Spleen (tissue), 11 donors: ENCODE measurements at regions not wholly inside any gene's neighbourhood (a gene's known extent, or its start where the extent isn't known, plus 50 kb on each side); places are given as distances from the start of the nearest gene placed in this dataset.

ENCODE experiments used
- DNase-seq: peaks from one replicate; pipeline ENCODE4 v3.0.0-alpha.2; 2020
- H3K27ac ChIP-seq, 8 donors: fragments of 200-600 bp; sonication (generic) in 7 of 8; 1 replicate in 4 of 8; 2 replicates in 4 of 8; pipeline versions ENCODE4 v1.5.0 to v1.8.0; 2016 to 2021; ENCODE audit warnings: inconsistent platforms in 4 of 8, mild to moderate bottlenecking in 4 of 8, moderate library complexity in 1 of 8
- H3K27me3 ChIP-seq, 7 donors: fragments of 200-600 bp; sonication (generic) in 6 of 7; replicated peaks in 1 of 7; 1 replicate in 4 of 7; 2 replicates in 3 of 7; pipeline versions ENCODE4 v1.5.0 to v1.8.0; 2016 to 2021; ENCODE audit warnings: inconsistent platforms in 3 of 7, mild to moderate bottlenecking in 1 of 7
- H3K36me3 ChIP-seq, 6 donors: fragments of 200-600 bp; sonication (generic) in 5 of 6; 1 replicate in 4 of 6; 2 replicates in 2 of 6; pipeline versions ENCODE4 v1.5.0 to v1.8.0; 2016 to 2021; ENCODE audit warnings: inconsistent platforms in 2 of 6
- H3K4me1 ChIP-seq, 6 donors: fragments of 200-600 bp; sonication (generic) in 5 of 6; 1 replicate in 3 of 6; 2 replicates in 3 of 6; pipeline versions ENCODE4 v1.5.0 to v1.8.0; 2016 to 2021; ENCODE audit warnings: inconsistent platforms in 3 of 6
- H3K4me3 ChIP-seq, 8 donors: fragments of 200-600 bp; sonication (generic) in 7 of 8; 1 replicate in 4 of 8; 2 replicates in 4 of 8; pipeline versions ENCODE4 v1.5.0 to v1.8.0; 2016 to 2021; ENCODE audit warnings: inconsistent platforms in 4 of 8, mild to moderate bottlenecking in 4 of 8, moderate library complexity in 2 of 8
- H3K9me3 ChIP-seq, 8 donors: fragments of 200-600 bp; sonication (generic) in 7 of 8; 1 replicate in 4 of 8; 2 replicates in 4 of 8; pipeline versions ENCODE4 v1.5.0 to v1.8.0; 2016 to 2021; ENCODE audit warnings: inconsistent platforms in 4 of 8
- POLR2A ChIP-seq, 3 donors: fragments of 450-650 bp; IDR thresholded peaks; one replicate each; pipeline ENCODE4 v1.5.1; 2017; ENCODE audit warnings: antibody characterized with exemption in 3 of 3, mild to moderate bottlenecking in 1 of 3
- POLR2AphosphoS5 ChIP-seq, 3 donors: sonication (generic); formaldehyde crosslinking; IDR thresholded peaks; one replicate each; pipeline ENCODE4 v1.5.1; 2017; ENCODE audit warnings: antibody characterized with exemption in 3 of 3
- WGBS, 5 donors: extraction: QIAGEN DNeasy Blood & Tissue Kit in 3 of 5; methylation state at CpG; one replicate each; pipeline versions ENCODE4 v1.1.5 to v1.1.7; 2013 to 2018; 5-methylcytosine and 5-hydroxymethylcytosine counted together
- intact Hi-C: fragments of 100-400 bp; cut with DNase I; formaldehyde crosslinking; loops from one replicate; pipeline ENCODE4 v1.15.0; 2023; ENCODE audit warnings: low total_unique reads
- TF ChIP-seq, protein P1 (sequence below), 11 experiments: fragments of 200-600 bp in 7 of 11; fragments of 450-650 bp in 4 of 11; sonication (generic) in 4 of 11; IDR thresholded peaks in 8 of 11; conservative IDR thresholded peaks in 3 of 11; 1 replicate in 7 of 11; 2 replicates in 4 of 11; pipeline versions ENCODE4 v1.4.0 to v1.8.0; 2016 to 2021; ENCODE audit warnings: antibody characterized with exemption in 11 of 11, inconsistent platforms in 4 of 11, mild to moderate bottlenecking in 1 of 11
- donor health status: healthy with polysubstance abuse.
- donor health status: DM: no; HTN: no; CAD: no; lungs with moderate emphysema.
- donor health status: DM: no; HTN: no; CAD: no.
- donor health status: Bipolar disorder and iron deficiency.
- donor health status: healthy.
- donor health status: DM: no; HTN: no; CAD: no.
- donor health status: DM: yes; HTN: yes; CAD: no.

DNA sequence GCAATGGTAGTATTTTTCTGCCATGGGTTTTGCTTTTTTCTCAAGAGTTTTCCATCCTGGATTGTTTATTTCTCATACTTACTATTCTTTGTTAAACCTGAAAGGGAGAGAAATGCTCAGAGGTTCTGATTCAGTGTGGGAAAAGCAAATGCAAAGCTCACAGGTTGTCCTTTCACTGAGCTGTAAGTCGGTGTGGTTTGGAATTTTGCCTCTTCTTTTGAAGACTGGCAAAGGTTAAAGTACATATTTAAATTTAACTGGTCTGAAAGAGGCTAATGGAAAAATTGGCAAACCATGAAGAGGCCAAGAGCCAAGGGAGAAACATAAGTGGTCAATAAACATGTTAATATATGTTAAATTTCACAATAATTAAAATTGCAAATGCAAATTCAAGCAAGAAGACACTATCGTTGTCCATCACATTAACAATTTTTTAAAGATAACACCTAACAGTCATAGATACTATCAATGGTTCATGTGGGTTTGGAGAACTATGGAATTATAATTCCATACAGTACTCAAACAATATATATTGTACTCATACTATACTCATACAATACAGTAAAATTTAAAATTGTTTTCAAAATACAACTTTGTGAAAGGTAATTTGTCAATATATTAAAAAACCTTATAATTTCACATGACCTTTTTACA is 246.8 kb upstream of the STT3B start:
- DNase-seq: no peak
- H3K36me3 ChIP-seq: no peaks in the 10 kb centered on the region
- H3K27ac ChIP-seq: no peak overlapping the region
- TF ChIP-seq POLR2A (IDR thresholded peaks at IDR 0.05) (no peak), POLR2AphosphoS5 (IDR thresholded peaks at IDR 0.05) (no peak)
- TF ChIP-seq, protein P1, sequence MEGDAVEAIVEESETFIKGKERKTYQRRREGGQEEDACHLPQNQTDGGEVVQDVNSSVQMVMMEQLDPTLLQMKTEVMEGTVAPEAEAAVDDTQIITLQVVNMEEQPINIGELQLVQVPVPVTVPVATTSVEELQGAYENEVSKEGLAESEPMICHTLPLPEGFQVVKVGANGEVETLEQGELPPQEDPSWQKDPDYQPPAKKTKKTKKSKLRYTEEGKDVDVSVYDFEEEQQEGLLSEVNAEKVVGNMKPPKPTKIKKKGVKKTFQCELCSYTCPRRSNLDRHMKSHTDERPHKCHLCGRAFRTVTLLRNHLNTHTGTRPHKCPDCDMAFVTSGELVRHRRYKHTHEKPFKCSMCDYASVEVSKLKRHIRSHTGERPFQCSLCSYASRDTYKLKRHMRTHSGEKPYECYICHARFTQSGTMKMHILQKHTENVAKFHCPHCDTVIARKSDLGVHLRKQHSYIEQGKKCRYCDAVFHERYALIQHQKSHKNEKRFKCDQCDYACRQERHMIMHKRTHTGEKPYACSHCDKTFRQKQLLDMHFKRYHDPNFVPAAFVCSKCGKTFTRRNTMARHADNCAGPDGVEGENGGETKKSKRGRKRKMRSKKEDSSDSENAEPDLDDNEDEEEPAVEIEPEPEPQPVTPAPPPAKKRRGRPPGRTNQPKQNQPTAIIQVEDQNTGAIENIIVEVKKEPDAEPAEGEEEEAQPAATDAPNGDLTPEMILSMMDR (IDR thresholded peaks at IDR 0.05 in 8 of 11, conservative IDR thresholded peaks at IDR 0.05 in 3 of 11): no peak
- WGBS, 5 donors: 75 to 91% (median 89%) methylated on average over 2 of the region's 2 CpGs
- peaks cover 0 to 19% (median 13%) of the 10 kb centered on the region in 6 donors for H3K4me1 ChIP-seq
- no peak overlapping the region for H3K4me3 ChIP-seq
- H3K9me3 ChIP-seq: no peaks in the 10 kb centered on the region
- H3K27me3 ChIP-seq: no peaks in the 10 kb centered on the region
- intact Hi-C loops: no loop called here

DNA sequence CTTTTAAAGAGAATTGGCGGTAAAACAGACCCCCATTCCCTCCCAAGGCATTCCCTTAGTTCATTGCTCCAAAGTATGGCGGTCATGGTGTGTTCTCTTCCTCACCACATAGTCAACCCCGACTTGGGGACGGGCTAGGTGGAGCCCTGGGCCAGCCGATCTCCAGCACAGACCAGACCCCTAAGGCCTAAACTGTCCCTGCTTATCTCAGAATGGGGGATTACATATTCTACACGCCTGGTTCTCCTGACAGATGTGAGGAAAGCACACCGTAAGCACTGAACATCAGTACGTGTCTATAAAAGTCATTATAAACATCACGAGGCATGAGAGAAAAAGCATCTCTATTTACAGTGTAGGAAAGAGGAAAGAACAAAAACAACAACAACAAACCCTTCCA is 244.5 kb upstream of the STT3B start:
- Histone ChIP-seq H3K36me3 (no peaks in the 10 kb centered on the region), H3K4me3 (no peak overlapping the region), H3K9me3 (no peaks in the 10 kb centered on the region), H3K4me1 (peaks cover 0 to 19% (median 13%) of the 10 kb centered on the region in 6 donors), H3K27me3 (no peaks in the 10 kb centered on the region), H3K27ac (peak overlapping the region in 6 of 8 donors; percentile 0 to 58 (median 36))
- TF ChIP-seq, protein P1 (IDR thresholded peaks at IDR 0.05 in 8 of 11, conservative IDR thresholded peaks at IDR 0.05 in 3 of 11): no peak
- no peak for TF ChIP-seq POLR2AphosphoS5 (IDR thresholded peaks at IDR 0.05)
- no peak for TF ChIP-seq POLR2A (IDR thresholded peaks at IDR 0.05)
- intact Hi-C loops: no loop called here
- WGBS, 5 donors: 90 to 96% (median 92%) methylated on average over 9 of the region's 9 CpGs
- DNase-seq: no peak

DNA sequence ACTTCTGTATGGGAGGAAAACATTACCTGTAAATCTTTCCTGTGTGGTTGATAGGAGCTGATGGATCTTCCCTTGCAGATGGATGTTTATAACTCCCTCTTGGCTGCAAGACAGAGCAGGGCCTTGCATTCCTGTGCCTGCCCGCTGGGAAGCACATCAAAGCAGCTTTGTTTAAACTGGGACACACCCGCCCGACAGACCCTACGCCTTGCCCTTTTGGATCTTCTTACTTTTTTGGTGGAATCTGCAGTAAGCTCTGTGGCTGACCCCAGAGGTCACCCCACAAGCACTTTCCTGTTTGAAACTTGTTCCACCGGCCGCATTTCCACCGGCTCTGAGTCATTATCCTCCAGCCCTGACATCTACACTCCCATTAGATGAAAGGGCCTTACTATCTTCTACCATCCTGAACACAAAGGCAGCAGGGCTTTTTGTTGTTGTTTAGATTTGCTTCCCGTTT is 244.1 kb upstream of the STT3B start:
- no peaks in the 10 kb centered on the region for H3K9me3 ChIP-seq

DNA sequence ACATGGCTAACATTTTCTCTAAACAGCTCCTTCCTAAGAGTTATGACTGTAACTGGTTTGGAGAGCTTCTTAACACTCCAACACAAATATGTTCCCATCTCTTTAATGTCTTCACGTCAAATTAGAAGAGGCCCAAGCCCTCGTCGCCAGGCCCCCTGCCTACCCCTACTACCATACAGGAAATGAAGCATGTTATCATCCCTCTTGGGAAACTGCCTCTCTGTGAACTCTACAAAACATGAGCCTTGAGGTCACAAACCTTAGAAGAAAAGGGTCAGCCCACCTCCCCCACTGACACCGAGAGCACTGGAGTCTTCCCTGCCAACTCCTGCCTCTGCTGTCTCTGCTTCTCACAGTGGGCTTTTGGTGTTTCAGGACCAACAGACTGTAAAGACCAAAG is 243.1 kb upstream of the STT3B start:
- no peak for DNase-seq
- TF ChIP-seq POLR2AphosphoS5 (IDR thresholded peaks at IDR 0.05) (peak in 1 of 3 donors; percentile 29), POLR2A (IDR thresholded peaks at IDR 0.05) (no peak)
- TF ChIP-seq, protein P1 (IDR thresholded peaks at IDR 0.05 in 8 of 11, conservative IDR thresholded peaks at IDR 0.05 in 3 of 11): no peak
- no peaks in the 10 kb centered on the region for H3K27me3 ChIP-seq
- H3K27ac ChIP-seq: peak overlapping the region in 6 of 8 donors; percentile 20 to 44 (median 38)
- peaks cover 0 to 19% (median 13%) of the 10 kb centered on the region in 6 donors for H3K4me1 ChIP-seq
- no peaks in the 10 kb centered on the region for H3K36me3 ChIP-seq
- no peak overlapping the region for H3K4me3 ChIP-seq
- 30 to 36% (median 30%) methylated on average over 4 of the region's 4 CpGs for WGBS, 5 donors
- intact Hi-C loops: no loop called here
- no peaks in the 10 kb centered on the region for H3K9me3 ChIP-seq

More for the DNA sequence above, 244.1 kb upstream of the STT3B start:
- H3K27ac ChIP-seq: peak overlapping the region in 5 of 8 donors; percentile 0 to 58 (median 40)
- H3K4me3 ChIP-seq: no peak overlapping the region
- H3K4me1 ChIP-seq: peaks cover 0 to 19% (median 13%) of the 10 kb centered on the region in 6 donors
- intact Hi-C loops: no loop called here
- H3K36me3 ChIP-seq: no peaks in the 10 kb centered on the region
- 48 to 65% (median 61%) methylated on average over 8 of the region's 8 CpGs for WGBS, 5 donors
- TF ChIP-seq, protein P1 (IDR thresholded peaks at IDR 0.05 in 8 of 11, conservative IDR thresholded peaks at IDR 0.05 in 3 of 11): no peak
- TF ChIP-seq POLR2AphosphoS5 (IDR thresholded peaks at IDR 0.05) (peak in 1 of 3 donors; percentile 22), POLR2A (IDR thresholded peaks at IDR 0.05) (no peak)
- DNase-seq: no peak
- no peaks in the 10 kb centered on the region for H3K27me3 ChIP-seq
